ENCODE measurements at regions not wholly inside any gene's neighbourhood (a gene's known extent, or its start where the extent isn't known, plus 50 kb on each side); places are given as distances from the start of the nearest gene placed in this dataset.
A peak's percentile ranks its signal among the peaks of the same experiment; 100 is the strongest.

GRCh38 chr2:222024932-222025880 lies 273.6 kb downstream of the PAX3 start:
- peak; percentile 72 for TF ChIP-seq CTCF (IDR thresholded peaks at IDR 0.05; ENCODE audit: control insufficient read depth, extremely low read depth, insufficient read depth)
- H3K4me3 ChIP-seq (ENCODE audit: low read depth, low read length) = no peak overlapping the region
- peak; percentile 19 for DNase-seq (ENCODE audit: low read depth)

- TF ChIP-seq CTCF (IDR thresholded peaks at IDR 0.05; ENCODE audit: control insufficient read depth, extremely low read depth, insufficient read depth) = no peak
- no peak for DNase-seq (ENCODE audit: low read depth)
- H3K4me3 ChIP-seq (ENCODE audit: low read depth, low read length) = no peak overlapping the region
These were observed 281.4 kb downstream of the PAX3 start for GRCh38 chr2:222017252-222017850.

- DNase-seq (ENCODE audit: low read depth) = no peak
- H3K4me3 ChIP-seq (ENCODE audit: low read depth, low read length) = no peak overlapping the region
- no peak for TF ChIP-seq CTCF (IDR thresholded peaks at IDR 0.05; ENCODE audit: control insufficient read depth, extremely low read depth, insufficient read depth)
These were observed 284.9 kb downstream of the PAX3 start for GRCh38 chr2:222013889-222014288.

GRCh38 chr2:222000326-222000725 lies 298.5 kb downstream of the PAX3 start:
- H3K4me3 ChIP-seq (ENCODE audit: low read depth, low read length) = no peak overlapping the region
- no peak for TF ChIP-seq CTCF (IDR thresholded peaks at IDR 0.05; ENCODE audit: control insufficient read depth, extremely low read depth, insufficient read depth)
- DNase-seq (ENCODE audit: low read depth) = no peak

GRCh38 chr2:221999717-222000116 lies 299.1 kb downstream of the PAX3 start:
- no peak overlapping the region for H3K4me3 ChIP-seq (ENCODE audit: low read depth, low read length)
- TF ChIP-seq CTCF (IDR thresholded peaks at IDR 0.05; ENCODE audit: control insufficient read depth, extremely low read depth, insufficient read depth) = no peak
- no peak for DNase-seq (ENCODE audit: low read depth)

GRCh38 chr2:221999166-221999565 lies 299.6 kb downstream of the PAX3 start:
- no peak for TF ChIP-seq CTCF (IDR thresholded peaks at IDR 0.05; ENCODE audit: control insufficient read depth, extremely low read depth, insufficient read depth)
- H3K4me3 ChIP-seq (ENCODE audit: low read depth, low read length) = no peak overlapping the region
- DNase-seq (ENCODE audit: low read depth) = no peak

All from LNCaP clone FGC (cell line).